OCI-M1 (cell line): ENCODE measurements at regions not wholly inside any gene's neighbourhood (a gene's known extent, or its start where the extent isn't known, plus 50 kb on each side); places are given as distances from the start of the nearest gene placed in this dataset.
A peak's percentile ranks its signal among the peaks of the same experiment; 100 is the strongest.

Experiments
- DNase-seq: peaks from one replicate; lab custom pipeline; 2025; lab: John Stamatoyannopoulos, UW

DNA sequence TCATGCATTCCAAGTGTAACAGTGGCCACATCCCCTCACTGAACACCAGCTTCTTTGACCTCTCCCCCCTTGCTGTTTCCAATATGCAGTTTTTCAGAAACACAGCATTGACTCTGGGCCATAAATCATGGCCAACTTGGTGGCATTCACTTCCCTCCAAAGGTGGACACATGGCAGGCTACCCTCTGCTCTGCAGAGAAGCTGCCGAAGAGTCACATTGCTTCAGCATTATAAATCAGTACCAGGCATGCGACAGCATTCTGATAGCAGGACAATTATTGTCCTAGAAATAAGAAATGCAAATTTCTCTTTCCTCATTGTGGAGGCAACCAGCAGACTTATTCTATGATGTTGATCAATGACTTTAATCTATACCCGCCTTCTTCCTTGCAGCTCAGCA, 475.4 kb upstream of the GHITM start:
- no peak for DNase-seq

DNA sequence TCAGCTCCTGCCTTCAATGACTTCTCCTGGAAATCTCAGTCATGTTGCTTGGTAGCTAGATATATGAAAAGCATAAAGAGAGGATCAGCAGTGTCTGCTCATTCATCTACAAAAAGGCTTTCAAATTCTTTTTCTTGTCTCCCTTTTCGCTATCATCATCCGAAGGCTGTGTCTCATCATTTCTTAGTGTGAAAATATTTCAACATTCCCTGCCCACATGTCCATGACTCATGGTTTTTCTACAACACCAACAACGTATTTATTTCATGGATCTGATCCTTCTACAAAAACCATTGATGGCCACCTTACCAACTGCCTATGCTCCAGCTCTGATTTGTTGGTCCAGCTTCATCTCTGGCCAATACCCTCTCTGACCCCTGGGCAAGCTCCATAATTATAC, 472.5 kb upstream of the GHITM start:
- no peak for DNase-seq

DNA sequence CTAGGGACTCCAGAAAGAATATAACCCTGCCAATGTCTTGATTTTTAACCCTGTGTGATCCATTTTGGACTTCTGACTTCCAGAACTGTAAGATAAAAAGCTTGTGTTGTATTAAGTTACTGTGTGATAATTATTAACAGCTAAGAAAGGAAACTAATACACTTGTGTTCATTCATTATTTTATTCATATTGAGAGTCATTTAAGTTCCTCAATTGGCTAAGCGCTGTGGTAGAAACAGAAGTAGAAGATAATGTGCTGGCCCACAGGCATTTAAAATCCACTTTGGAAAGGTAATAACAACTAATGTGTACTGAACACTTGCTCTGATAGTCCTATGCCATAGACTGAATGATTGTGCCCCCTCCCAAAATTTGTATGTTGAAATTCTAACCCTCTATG, 471.7 kb upstream of the GHITM start:
- no peak for DNase-seq

DNA sequence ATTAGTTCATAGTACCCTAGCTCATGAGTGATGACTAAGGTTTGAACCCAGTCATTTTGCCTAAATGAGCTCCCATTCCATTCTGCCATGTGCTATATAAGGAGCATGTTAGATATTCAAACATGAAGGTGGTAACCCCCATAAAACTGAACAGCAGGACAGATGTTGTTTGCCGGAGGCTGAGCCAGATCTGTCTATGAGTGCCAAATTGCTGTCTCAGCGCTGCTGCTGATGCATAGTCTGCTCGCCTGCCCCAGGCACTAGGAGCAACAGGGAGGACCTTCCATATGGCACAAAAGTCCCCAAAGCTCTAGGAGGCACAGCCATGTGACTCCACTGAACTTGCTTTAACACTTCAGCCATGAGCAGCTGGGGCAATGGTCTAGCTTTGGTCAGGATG, 466.0 kb upstream of the GHITM start:
- no peak for DNase-seq

DNA sequence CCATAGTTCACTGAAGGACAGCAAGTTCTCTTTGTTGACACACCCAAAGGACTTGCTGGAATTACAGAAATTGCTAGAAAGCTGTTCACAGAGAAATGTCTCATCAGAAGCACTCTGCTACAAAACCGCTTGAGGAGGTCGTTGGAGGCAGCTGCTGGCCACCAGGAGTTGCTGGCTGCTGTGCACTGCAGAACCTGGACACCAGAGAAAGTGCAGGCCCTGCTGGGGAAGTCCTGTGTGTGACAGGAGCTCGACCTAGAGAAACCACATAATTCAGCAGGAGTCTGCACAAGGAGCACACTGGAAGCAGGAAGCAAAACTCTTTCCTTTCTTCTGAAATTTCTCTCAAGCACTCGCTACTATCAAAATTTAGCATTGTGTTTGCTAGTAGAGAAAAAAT, 461.5 kb upstream of the GHITM start:
- DNase-seq: peak; percentile 16

DNA sequence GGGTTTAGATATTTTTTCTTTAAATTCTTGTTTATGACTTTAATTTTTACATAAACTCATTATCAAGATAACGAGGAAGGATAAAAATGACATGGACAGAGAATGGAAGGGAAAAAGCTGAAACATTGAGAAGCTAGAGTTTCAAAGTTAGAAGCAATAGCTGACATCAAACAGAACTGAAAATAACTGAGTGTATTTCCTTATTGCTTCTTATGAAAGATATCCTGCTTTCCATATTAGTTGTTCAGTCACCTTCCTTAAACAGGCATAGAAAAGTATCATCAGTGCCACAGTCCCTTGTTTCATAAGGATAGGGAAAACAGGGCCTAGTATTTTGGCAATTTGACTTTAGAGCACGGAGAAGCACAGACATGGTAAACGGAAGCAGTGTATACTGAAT, 460.5 kb upstream of the GHITM start:
- DNase-seq: no peak

DNA sequence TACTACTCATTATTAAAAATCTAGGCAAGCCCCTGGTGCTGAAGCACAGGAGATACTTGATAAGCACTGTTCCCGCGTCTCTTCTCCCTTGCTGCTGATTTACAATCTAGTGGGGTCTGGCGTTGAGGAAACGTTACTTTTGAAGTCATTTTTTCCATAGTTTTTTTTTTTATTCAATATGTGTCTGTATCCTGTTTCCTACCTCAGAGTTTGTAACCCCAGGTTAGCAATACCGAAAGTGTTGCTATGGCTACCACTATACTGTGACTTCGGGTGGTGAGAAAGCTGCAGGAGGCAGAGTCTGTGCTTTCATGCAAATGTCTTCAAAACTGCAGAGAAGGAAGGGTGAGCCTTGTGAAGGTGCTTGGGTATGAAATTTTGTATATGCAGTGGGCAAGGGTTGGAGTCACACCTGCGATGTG, 458.8 kb upstream of the GHITM start:
- no peak for DNase-seq

DNA sequence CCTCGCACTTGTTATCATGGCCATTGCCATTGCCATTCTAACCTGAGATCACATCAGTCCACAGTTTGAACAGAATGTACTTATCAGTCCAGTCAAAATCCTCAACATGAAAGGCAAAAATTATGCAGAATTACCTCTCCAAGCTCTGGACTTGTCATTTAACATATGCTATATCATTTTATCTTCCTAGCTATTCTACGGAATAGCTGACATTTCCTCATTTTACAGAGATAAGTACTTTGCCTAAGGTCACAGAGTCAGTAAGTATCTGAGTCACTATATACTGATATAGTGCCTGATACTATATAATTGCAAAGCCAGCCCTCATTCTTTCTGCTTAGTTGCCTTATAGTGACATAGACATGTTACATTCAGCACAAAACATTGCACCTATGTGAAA, 456.9 kb upstream of the GHITM start:
- peak; percentile 27 for DNase-seq

DNA sequence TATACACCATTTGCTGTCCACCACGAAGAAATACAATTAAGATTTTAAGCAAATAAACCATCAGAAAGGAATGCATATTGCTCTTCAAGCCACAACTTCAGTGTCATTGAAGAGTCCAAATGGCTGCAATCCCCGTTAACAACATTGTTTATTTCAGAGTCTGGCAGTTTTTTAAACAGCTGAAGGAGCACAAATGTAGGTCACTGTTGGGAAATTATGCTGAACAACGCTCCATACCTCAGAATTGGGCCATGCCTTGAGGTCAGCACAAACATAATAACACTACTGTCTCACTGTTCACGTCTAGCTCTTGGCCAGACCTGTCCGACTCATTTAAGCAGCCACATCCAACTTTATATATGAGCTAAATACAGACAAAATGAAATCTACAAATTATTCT, 453.9 kb upstream of the GHITM start:
- DNase-seq: no peak

DNA sequence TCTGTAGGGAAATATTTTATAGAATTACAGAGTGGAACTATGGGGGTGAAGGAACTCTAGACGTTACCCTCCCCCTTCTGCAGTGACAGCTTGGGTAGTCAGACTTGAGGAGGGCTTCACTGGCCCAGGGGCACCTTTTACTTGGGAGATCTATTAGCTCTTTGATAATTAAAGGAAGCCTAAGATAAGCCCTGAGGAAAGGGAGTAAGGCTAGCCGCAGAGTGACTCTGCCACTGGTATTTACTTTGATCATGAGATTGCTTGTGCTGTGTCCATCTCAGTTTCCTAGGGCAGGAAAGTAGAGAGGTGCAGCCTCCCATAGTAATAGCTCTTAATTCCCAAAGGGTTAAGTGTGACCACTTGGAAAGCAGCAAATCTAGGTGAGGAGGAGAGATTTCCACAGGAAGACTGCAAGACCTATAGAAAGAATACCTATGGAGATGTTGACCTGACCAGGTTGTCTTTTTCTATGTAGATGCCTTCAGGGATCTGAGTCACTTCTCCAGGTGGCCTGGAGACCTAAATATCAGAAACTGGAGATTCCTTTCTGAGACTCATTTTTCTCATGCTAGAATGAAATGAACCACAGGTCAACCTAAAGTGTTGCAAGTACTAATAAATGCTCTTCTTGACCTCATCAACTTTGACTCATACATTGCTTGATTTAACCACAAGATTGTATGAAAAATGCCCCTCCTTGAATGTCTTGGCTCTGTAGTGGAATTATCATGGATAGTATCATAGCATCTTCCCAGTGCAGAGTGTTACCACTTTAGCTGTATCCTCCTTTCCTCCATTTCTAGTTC, 447.3 kb upstream of the GHITM start:
- DNase-seq: no peak

DNA sequence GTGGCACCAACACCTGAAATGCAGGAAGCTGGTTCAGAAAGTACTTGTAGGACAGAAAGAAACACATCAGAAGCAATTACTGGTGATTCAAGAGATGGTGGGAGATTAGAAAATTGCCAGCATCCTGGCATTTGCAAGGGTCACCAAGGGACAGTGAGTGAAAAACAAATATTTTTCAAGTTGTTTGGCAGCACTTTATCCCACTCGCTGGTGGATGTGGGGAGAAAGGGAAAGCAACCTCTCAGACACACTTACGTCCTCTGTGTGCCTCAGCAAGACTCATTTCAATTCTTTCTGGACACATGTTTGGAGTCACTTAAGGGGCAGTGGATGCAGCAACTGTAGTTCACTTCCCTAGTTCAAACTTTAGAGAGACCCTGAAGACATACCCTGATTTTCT, 440.4 kb upstream of the GHITM start:
- no peak for DNase-seq

DNA sequence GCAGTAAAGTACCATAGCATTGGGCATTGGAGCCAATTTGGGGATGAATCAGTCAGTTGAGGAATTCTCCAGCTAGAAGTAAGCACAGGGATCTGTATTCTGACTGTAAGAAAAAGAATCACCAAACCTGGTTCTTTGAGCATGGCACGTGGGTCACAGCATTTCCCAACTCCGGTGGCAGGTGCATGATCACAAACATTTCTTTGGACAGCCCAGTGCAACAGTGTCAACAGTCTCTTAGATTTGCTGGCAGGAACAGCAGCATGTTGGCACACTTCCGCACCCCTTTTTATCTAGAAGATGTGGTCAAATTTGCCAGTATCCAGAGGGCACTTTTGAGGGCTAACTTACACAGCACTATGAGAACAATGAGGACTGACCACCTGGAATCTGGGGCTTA, 437.5 kb upstream of the GHITM start:
- no peak for DNase-seq

DNA sequence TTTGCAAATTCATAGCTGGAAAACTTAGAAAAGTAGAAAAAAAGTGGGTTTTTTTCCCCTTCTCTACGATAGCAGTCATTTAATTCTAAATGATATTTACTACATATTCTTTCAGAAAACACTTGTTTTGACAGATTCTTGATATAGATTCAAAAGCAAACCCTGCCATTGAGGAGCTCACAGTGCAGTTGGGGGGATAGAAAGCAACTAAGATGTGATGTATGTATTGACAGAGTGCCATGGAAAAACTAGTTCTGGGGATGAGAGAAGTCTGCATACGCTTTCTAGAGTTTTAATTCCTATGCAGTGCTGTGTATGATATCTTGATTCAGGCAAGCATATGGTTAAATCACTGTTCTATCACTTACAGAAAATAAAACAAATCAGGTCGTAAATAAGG, 436.6 kb upstream of the GHITM start:
- DNase-seq: no peak

DNA sequence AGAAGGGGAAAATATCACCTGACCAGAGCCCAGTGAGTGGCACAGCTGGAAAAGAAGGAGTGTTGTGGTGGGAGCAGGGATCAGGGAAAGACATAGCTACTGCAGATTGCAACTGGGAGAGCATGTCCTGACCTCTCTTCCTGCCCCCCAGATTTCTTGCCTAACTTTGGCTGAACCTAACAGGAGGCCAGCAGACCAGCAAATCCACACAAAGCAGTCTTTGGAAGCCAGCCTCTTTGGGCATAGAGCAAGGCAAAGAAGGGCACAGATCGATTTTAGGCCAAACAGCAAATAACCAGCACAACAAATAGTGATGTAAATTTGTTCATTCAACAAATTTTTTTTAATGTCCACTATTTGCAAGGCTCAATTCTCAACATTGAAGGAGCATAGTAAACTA, 433.2 kb upstream of the GHITM start:
- no peak for DNase-seq

DNA sequence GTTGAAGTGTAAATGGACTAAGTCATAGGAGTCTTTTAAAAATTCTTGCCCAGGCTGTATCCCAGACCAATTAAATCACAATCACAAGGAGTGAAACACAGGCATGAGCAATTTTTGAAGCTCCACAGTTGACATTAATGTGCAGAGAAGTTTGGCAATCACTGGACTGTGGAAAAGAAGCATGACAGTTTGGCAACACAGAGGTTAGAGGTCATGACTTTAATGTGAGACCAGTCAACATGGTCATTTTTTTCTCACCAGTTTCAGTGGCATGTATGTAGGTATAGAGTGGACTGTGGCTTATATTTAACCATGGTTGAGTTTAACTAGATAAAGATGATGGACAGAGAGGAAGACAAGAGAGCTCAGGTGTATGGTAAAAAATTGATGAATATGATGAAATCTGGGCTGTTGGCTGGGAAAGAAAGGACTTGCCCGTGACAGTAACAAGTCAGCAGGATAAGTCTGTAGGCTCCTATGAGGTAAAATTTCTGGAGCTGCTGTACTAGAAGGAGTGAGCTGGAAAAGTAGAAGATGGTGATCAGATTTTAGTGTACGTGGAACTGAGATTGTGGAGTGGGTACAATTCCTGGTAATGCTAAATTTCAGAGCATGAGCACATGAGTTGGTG, 432.2 kb upstream of the GHITM start:
- no peak for DNase-seq

DNA sequence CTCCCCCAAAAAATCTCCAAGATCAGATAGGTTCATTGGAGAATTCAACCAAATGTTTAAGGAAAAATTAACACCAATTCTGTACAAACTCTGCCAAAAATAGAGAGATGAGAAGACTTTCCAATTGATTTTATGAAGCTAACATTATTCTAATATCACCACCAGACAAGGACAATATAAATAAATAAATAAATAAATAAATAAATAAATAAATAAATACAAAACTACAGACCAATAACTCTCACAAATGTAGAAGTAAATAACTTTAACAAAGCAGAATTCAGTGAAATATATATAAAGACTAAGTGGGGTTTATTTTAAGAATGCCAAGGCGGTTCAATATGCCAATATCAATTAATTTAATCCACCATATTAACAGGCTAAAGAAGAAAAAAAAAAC, 425.9 kb upstream of the GHITM start:
- DNase-seq: no peak

DNA sequence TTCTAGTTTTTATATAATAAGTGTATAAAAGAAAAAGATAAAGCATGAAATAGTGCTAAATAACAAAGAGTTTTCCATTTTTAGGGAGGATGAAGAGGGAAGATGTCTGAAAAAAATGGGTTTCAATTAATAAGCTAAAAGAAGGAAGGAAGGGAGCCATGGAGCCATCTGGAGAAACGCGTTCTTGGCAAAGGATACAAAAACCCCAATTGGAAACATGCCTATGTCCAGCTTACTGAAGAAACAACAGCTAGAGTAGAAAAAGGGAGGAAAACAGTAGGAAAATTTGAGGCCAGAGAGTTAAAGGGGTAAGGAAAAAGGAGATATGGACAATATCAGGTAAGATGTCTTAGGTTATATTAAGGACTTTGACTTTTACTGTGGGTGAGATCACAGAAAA, 416.2 kb upstream of the GHITM start:
- no peak for DNase-seq

DNA sequence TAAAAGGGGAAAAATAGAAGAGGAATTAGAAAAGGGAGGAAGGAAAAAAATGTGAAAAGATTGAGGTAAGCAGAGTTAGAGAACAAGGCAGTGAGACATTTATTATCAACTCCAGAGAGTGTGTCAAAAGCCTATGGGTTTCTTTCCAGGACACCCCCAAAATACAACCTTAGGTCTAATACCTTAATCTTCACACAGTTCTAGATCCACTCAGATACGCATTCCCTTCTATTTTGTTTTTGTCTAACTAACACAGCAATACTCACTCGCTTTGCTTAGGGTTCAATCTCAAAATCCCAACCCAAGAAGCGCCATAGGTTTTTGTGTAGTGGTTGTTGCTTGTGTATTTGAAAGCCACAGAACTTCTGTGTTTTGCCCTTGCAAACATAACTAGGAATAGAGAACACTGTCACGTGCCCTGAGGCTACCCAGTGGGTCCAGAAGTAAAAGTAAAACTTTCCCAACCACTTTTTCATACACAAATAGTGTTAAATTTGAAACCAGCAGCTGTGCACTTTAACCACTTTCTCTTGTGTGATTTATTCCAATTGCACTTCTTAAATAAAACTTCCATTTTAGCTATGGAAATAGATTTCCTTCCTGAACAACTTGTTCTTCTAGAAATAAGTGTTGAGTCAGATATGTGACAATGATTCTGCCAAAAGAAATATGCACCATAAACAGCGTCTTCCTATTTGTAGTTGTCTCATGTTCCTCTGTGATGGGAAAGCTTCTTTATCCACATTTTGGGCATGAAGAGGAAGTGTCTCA, 414.7 kb upstream of the GHITM start:
- DNase-seq: peak; percentile 3

DNA sequence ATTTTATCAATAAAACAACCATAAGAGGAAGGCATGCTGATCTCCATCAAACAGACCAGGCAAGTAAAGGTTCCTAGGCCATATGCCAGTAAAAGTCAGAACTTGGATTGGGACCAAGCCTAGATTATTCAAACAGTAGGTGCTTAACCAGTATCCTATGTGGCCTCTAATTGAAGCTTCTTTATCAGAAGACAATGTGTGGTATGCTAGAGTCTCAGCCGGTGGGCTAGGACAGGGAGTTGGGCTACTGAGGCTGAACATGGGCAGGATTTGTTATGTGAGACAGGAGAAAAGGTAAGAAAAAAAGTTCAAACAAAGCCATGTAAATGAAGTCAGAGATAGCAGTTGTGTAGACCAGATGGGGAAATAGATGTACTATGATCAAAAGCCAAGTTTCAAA, 413.7 kb upstream of the GHITM start:
- DNase-seq: no peak

DNA sequence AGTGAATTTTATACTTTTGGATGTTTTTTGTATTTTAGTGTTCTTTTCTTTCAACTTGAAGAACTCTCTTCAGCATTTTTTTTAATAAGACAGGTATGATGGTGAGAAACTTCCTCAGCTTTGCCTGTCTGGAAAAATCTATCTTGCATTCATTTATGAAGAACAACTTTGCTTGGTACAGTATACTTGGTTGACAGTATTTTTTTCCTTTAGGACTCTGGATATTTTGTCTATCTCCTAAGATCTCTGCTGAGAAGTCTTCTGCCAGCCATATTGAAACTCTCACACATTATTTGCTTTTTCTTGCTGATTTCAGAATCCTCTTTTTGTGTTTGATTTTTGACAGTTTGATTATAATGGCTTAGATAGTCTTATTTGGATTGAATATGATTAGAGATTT, 405.0 kb upstream of the GHITM start:
- no peak for DNase-seq

DNA sequence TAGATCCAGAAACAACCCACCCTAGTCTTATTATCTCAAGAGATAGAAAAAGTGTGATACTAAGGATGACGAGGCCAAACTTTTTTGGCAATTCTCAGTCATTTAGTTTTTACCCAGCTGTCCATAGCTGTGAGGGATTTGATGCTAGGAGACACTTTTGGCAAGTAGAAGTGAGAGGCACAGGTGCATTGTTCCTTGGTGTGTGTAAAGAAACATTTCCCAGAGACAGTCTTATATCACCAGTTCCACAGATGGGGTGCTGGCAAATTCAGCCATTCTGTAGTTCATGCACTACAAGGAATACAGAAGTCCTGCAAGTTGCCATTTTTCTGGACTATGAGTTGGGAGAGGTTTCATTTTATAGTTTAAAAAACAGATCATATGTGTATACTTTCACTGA, 403.3 kb upstream of the GHITM start:
- no peak for DNase-seq

DNA sequence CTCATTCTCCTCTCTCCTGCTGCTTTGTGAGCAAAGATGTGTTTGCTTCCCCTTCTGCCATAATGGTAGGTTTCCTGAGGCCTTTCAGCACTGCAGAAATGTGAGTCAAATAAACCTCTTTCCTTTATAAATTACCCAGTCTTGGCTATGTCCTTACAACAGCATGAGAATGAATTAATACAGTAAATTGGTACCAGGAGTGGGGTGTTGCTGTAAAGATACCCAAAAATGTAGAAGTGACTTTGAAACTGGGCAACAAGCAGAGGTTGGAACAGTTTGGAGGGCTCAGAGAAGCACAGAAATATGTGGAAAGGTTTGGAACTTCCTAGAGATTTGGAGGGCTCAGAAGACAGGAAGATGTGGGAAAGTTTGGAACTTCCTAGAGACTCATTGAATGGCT, 388.7 kb upstream of the GHITM start:
- no peak for DNase-seq

DNA sequence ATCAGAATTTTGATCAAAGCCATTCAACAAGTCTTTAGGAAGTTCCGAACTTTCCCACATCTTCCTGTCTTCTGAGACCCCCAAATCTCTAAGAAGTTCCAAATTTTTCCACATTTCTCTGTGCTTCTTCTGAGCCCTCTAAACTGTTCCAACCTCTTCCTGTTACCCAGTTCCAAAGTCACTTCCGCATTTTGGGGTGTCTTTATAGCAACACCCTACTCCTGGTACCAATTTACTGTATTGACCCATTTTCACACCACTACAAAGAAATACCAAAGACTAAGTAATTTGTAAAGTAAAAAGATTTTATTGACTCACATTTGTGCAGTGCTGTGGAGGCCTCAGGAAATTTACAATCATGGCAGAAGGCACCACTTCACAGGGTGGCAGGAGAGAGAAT, 385.8 kb upstream of the GHITM start:
- no peak for DNase-seq
